ENCODE measurements at regions not wholly inside any gene's neighbourhood (a gene's known extent, or its start where the extent isn't known, plus 50 kb on each side); places are given as distances from the start of the nearest gene placed in this dataset.

- Histone ChIP-seq H3K27ac (no peak overlapping the region), H3K27me3 (no peaks in the 10 kb centered on the region), H3K36me3 (no peaks in the 10 kb centered on the region), H3K9me3 (no peaks in the 10 kb centered on the region), H3K4me1 (no peaks in the 10 kb centered on the region), H3K4me3 (no peak overlapping the region)
- intact Hi-C loops (cut with DNase I) = no loop called here
- no peak for DNase-seq
- TF ChIP-seq CTCF (IDR thresholded peaks at IDR 0.05) = no peak
- no peak for ATAC-seq
Measured at GRCh38 chr4:136112116-136112515, 1420.2 kb downstream of the PCDH18 start.

GRCh38 chr4:136106753-136107152 lies 1425.5 kb downstream of the PCDH18 start:
- DNase-seq (no peak), ATAC-seq (no peak)
- Histone ChIP-seq H3K27me3 (no peaks in the 10 kb centered on the region), H3K4me3 (no peak overlapping the region), H3K4me1 (no peaks in the 10 kb centered on the region), H3K27ac (no peak overlapping the region), H3K9me3 (no peaks in the 10 kb centered on the region), H3K36me3 (no peaks in the 10 kb centered on the region)
- TF ChIP-seq CTCF (IDR thresholded peaks at IDR 0.05) = no peak
- intact Hi-C loops (cut with DNase I) = no loop called here

GRCh38 chr4:136103616-136104015 lies 1428.7 kb downstream of the PCDH18 start:
- Histone ChIP-seq H3K4me3 (no peak overlapping the region), H3K36me3 (no peaks in the 10 kb centered on the region), H3K27me3 (no peaks in the 10 kb centered on the region), H3K4me1 (no peaks in the 10 kb centered on the region), H3K9me3 (no peaks in the 10 kb centered on the region), H3K27ac (no peak overlapping the region)
- no peak for TF ChIP-seq CTCF (IDR thresholded peaks at IDR 0.05)
- DNase-seq (no peak), ATAC-seq (no peak)
- intact Hi-C loops (cut with DNase I) = no loop called here

- DNase-seq (no peak), ATAC-seq (no peak)
- intact Hi-C loops (cut with DNase I) = no loop called here
- Histone ChIP-seq H3K27me3 (no peaks in the 10 kb centered on the region), H3K36me3 (no peaks in the 10 kb centered on the region), H3K4me1 (no peaks in the 10 kb centered on the region), H3K4me3 (no peak overlapping the region), H3K27ac (no peak overlapping the region), H3K9me3 (no peaks in the 10 kb centered on the region)
- no peak for TF ChIP-seq CTCF (IDR thresholded peaks at IDR 0.05)
Measured at GRCh38 chr4:136097676-136098075, 1434.6 kb downstream of the PCDH18 start.

GRCh38 chr4:136088211-136088867 lies 1444.0 kb downstream of the PCDH18 start:
- no peak overlapping the region for H3K27ac ChIP-seq
- H3K4me3 ChIP-seq = no peak overlapping the region
- no peaks in the 10 kb centered on the region for H3K9me3 ChIP-seq
- DNase-seq (no peak), ATAC-seq (no peak)
- no peaks in the 10 kb centered on the region for H3K4me1 ChIP-seq
- no peaks in the 10 kb centered on the region for H3K27me3 ChIP-seq
- intact Hi-C loops (cut with DNase I) = no loop called here
- TF ChIP-seq CTCF (IDR thresholded peaks at IDR 0.05) = no peak
- no peaks in the 10 kb centered on the region for H3K36me3 ChIP-seq

- Histone ChIP-seq H3K36me3 (no peaks in the 10 kb centered on the region), H3K27me3 (no peaks in the 10 kb centered on the region), H3K9me3 (no peaks in the 10 kb centered on the region), H3K4me1 (no peaks in the 10 kb centered on the region), H3K4me3 (no peak overlapping the region), H3K27ac (no peak overlapping the region)
- DNase-seq (no peak), ATAC-seq (no peak)
- TF ChIP-seq CTCF (IDR thresholded peaks at IDR 0.05) = no peak
- intact Hi-C loops (cut with DNase I) = no loop called here
Measured at GRCh38 chr4:136078976-136079375, 1453.3 kb downstream of the PCDH18 start.

All from upper lobe of right lung (tissue), 1 donor.